A549 (cell line): ENCODE measurements at regions not wholly inside any gene's neighbourhood (a gene's known extent, or its start where the extent isn't known, plus 50 kb on each side); places are given as distances from the start of the nearest gene placed in this dataset.

Experiments
- ATAC-seq, 2 experiments: fragments of 200-7000 bp in 1 of 2; fragments of >200 bp in 1 of 2; cut with Nextera tagmentation in 1 of 2; cut with Tn5 transposase in 1 of 2; 3 replicates each; pipeline versions ENCODE4 v1.8.0 to v1.9.1; 2018 to 2020; ENCODE audit warnings: mild to moderate bottlenecking in 1 of 2, moderate library complexity in 1 of 2
- CTCF ChIA-PET: fragments of 300-600 bp; sonication (Branson Sonifier 250); formaldehyde crosslinking; extraction: SDS; loops from one replicate; lab custom pipeline; 2021; ENCODE audit warnings: antibody characterized with exemption, inconsistent platforms; lab: Yijun Ruan, JAX
- POLR2A ChIA-PET: fragments of 350-600 bp; formaldehyde crosslinking; extraction: SDS; loops from one replicate; lab custom pipeline; 2021; ENCODE audit warnings: antibody characterized with exemption, inconsistent platforms; lab: Yijun Ruan, JAX
- DNase-seq, 2 experiments: peaks; one replicate each; pipeline versions ENCODE4 v3.0.0 to v3.0.0-alpha.2; 2011 to 2016; ENCODE audit warnings: low read depth in 1 of 2, low spot score in 1 of 2
- FAIRE-seq: peaks from 2 replicates; lab custom pipeline; 2011; peaks lifted over from hg19 to GRCh38; lab: Jason Lieb, UNC
- H3K27ac ChIP-seq, 2 experiments: fragments of >200 bp; sonication (Bioruptor Twin); formaldehyde crosslinking; 3 replicates each; pipeline ENCODE4 v1.5.1; 2016 to 2017
- H3K4me1 ChIP-seq: fragments of >200 bp; sonication (Bioruptor Twin); formaldehyde crosslinking; 3 replicates; pipeline ENCODE4 v1.6.1; 2016
- H3K4me2 ChIP-seq: fragments of >200 bp; sonication (Bioruptor Twin); formaldehyde crosslinking; 3 replicates; pipeline ENCODE4 v1.6.1; 2016
- H3K4me3 ChIP-seq: fragments of >200 bp; sonication (Bioruptor Twin); formaldehyde crosslinking; 3 replicates; pipeline ENCODE4 v1.5.1; 2016
- H3K9me3 ChIP-seq: fragments of >200 bp; sonication (Bioruptor Twin); formaldehyde crosslinking; 3 replicates; pipeline ENCODE4 v1.6.1; 2016
- BCL3 ChIP-seq: fragments of >200 bp; sonication (Bioruptor Twin); formaldehyde crosslinking; IDR thresholded peaks from 3 replicates; pipeline ENCODE4 v1.6.1; 2016
- CEBPB ChIP-seq, 2 experiments: fragments of >200 bp in 1 of 2; sonication (Bioruptor Twin) in 1 of 2; formaldehyde crosslinking in 1 of 2; IDR thresholded peaks; 2 replicates each; pipeline ENCODE4 v1.6.1; 2012 to 2016
- E2F6 ChIP-seq: IDR thresholded peaks from 2 replicates; pipeline ENCODE4 v1.6.1; 2012; ENCODE audit warnings: low read depth, borderline replicate concordance
- ELK1 ChIP-seq: fragments of 150-350 bp; IDR thresholded peaks from 2 replicates; pipeline ENCODE4 v1.6.1; 2014; ENCODE audit warnings: low read depth, mild to moderate bottlenecking, low read length
- FOSB ChIP-seq: fragments of 250-450 bp; sonication (Bioruptor Pico); IDR thresholded peaks from 2 replicates; pipeline ENCODE4 v1.5.0; 2020; ENCODE audit warnings: mild to moderate bottlenecking, moderate library complexity
- FOSL2 ChIP-seq, 2 experiments: fragments of 450-650 bp in 1 of 2; fragments of >200 bp in 1 of 2; sonication (Bioruptor Twin) in 1 of 2; formaldehyde crosslinking; IDR thresholded peaks; 2 replicates each; pipeline versions ENCODE4 v1.5.0 to v1.6.1; 2016 to 2020; ENCODE audit warnings: mild to moderate bottlenecking in 1 of 2, moderate library complexity in 1 of 2
- GATA3 ChIP-seq: IDR thresholded peaks from 2 replicates; pipeline ENCODE4 v1.6.1; 2012; ENCODE audit warnings: borderline replicate concordance
- HOXB13 ChIP-seq: fragments of 250-450 bp; sonication (Bioruptor Pico); IDR thresholded peaks from 2 replicates; pipeline ENCODE4 v1.5.0; 2020; ENCODE audit warnings: low read depth, mild to moderate bottlenecking, moderate library complexity
- HOXB5 ChIP-seq: fragments of 250-450 bp; sonication (Bioruptor Pico); IDR thresholded peaks from 2 replicates; pipeline ENCODE4 v1.5.0; 2020; ENCODE audit warnings: mild to moderate bottlenecking, moderate library complexity
- JUNB ChIP-seq: fragments of >200 bp; sonication (Bioruptor Twin); formaldehyde crosslinking; IDR thresholded peaks from 2 replicates; pipeline ENCODE4 v1.6.1; 2016
- MAFK ChIP-seq: fragments of 450-650 bp; IDR thresholded peaks from 2 replicates; pipeline ENCODE4 v1.6.1; 2014; ENCODE audit not compliant: partially characterized antibody
- MAZ ChIP-seq: fragments of 150-350 bp; IDR thresholded peaks from 2 replicates; pipeline ENCODE4 v1.6.1; 2014; ENCODE audit warnings: antibody characterized with exemption, low read depth, low read length, borderline replicate concordance
- SREBF2 ChIP-seq: fragments of 450-650 bp; IDR thresholded peaks from 2 replicates; pipeline ENCODE4 v1.6.1; 2014; ENCODE audit warnings: mild to moderate bottlenecking, moderate library complexity
- ZC3H11A ChIP-seq: fragments of 450-650 bp; IDR thresholded peaks from 2 replicates; pipeline ENCODE4 v1.6.1; 2014; ENCODE audit warnings: antibody characterized with exemption, mild to moderate bottlenecking
- ZNF302 ChIP-seq: fragments of 250-450 bp; sonication (Bioruptor Pico); IDR thresholded peaks from 2 replicates; pipeline ENCODE4 v1.9.0; 2021; ENCODE audit warnings: inconsistent platforms, mild to moderate bottlenecking, moderate library complexity
- WGBS: methylation state at CpG from one replicate; pipeline ENCODE4 v1.1.6; 2017; ENCODE audit errors: missing lambda C conversion rate; 5-methylcytosine and 5-hydroxymethylcytosine counted together
- TF ChIP-seq, protein P1 (sequence below): IDR thresholded peaks from 2 replicates; pipeline ENCODE4 v1.6.1; 2012
- TF ChIP-seq, protein P2 (sequence below): IDR thresholded peaks from 2 replicates; pipeline ENCODE4 v1.6.1; 2012
- TF ChIP-seq, protein P3 (sequence below): fragments of 250-450 bp; sonication (Bioruptor Pico); IDR thresholded peaks from 2 replicates; pipeline ENCODE4 v1.5.0; 2021; ENCODE audit warnings: mild to moderate bottlenecking, moderate library complexity, borderline replicate concordance

- TF ChIP-seq MAFK: no peak
These were observed 267.6 kb upstream of the SLITRK6 start (continued) for GRCh38 chr13:86066611-86067365.

- no peaks in the 10 kb centered on the region for H3K9me3 ChIP-seq
- TF ChIP-seq JUNB: no peak
- no peak for TF ChIP-seq GATA3
- TF ChIP-seq CEBPB (IDR thresholded peaks at IDR 0.05): no peak
- no peak for TF ChIP-seq ZNF302
- TF ChIP-seq FOSL2 (IDR thresholded peaks at IDR 0.05): no peak
- no peak for TF ChIP-seq FOSL2 (CRISPR knock-in tag; IDR thresholded peaks at IDR 0.05)
- TF ChIP-seq, protein P1, sequence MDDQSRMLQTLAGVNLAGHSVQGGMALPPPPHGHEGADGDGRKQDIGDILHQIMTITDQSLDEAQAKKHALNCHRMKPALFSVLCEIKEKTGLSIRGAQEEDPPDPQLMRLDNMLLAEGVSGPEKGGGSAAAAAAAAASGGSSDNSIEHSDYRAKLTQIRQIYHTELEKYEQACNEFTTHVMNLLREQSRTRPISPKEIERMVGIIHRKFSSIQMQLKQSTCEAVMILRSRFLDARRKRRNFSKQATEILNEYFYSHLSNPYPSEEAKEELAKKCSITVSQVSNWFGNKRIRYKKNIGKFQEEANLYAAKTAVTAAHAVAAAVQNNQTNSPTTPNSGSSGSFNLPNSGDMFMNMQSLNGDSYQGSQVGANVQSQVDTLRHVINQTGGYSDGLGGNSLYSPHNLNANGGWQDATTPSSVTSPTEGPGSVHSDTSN: no peak
- TF ChIP-seq, protein P2, sequence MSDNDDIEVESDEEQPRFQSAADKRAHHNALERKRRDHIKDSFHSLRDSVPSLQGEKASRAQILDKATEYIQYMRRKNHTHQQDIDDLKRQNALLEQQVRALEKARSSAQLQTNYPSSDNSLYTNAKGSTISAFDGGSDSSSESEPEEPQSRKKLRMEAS: no peak
- no peak for TF ChIP-seq ZC3H11A
- H3K4me3 ChIP-seq: no peak overlapping the region
- FAIRE-seq (no peak), ATAC-seq (no peak), DNase-seq (no peak)
- 0 out of 3 replicates have a peak overlapping the region, but pooled peaks have one; percentile 37 for H3K4me2 ChIP-seq
- ChIA-PET CTCF (no interaction called here), POLR2A (no interaction called here)
- H3K27ac ChIP-seq: no peak overlapping the region
- 0 out of 3 replicates have a peak, but pooled peaks cover 8% of the 10 kb centered on the region for H3K4me1 ChIP-seq
- 51% methylated on average over 3 of the region's 3 CpGs for WGBS
These were observed 252.9 kb upstream of the SLITRK6 start for GRCh38 chr13:86052141-86052540.

DNA sequence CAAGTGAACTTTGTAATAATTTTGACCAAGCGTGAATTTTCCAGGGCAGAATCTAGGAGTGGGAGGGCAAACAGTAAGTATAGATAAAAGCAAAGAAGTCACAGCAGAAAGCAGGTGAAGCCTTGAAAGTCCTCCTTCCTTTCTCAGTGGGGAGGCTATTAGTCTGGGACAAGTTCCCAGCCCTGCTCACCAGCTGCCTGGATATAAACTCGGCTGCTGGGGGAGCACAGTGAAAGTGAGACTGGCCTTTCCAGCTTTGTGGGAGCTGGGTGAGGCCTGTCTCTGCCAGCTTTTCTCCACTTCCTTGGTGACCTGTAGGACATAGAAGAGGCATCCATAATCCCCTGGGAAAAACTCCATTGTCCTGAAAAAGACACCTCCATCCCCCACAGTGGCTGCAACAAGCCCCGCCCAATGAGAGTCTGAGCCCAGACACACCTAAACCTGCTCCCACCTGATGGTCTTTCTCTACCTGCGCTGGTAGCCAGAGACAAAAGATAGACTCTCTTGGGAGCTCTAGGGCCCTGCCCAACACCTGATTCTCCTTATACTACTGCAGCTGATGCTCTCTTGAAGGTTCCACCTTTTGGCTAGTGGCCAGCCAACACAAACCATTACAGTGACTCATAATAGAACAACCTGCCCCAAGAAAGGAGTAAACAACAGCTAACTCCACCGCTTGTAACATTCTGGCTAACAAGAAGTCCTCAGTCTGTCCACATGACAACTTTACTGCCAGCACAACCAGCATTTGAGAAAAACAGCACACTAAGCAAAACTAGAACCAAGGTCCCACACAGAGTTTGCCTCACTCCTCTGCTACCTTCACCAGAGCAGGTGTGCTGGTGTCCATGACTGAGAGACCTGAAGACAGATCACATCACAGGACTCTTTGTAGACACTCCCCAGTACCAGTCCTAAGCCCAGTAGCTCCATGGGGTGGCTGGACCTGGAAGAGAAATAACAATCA, 252.2 kb upstream of the SLITRK6 start:
- H3K27ac ChIP-seq: no peak overlapping the region
- peak in 1 of 2 experiments; percentile 30 for DNase-seq

DNA sequence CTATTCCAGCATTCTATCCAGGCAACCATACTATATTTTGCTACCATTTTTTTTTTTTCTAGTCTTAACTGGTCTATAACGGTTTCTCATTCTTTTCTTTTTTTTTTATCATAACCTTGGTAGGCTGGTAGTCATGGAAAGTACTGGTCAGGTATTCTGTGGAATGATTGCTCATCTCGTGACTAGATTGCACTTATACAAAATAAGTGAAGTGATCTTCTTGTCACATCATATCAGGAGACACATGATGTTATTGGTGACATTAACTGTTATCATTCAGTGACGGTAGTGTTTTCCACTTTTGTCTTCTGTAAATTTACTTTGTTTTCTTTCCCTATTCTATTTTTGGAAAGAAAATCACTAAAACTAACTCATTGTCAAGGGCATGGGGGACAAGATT, 239.3 kb upstream of the SLITRK6 start:
- DNase-seq (no peak), ATAC-seq (no peak), FAIRE-seq (no peak)
- no peak overlapping the region for H3K27ac ChIP-seq
- H3K9me3 ChIP-seq: no peaks in the 10 kb centered on the region
- H3K4me2 ChIP-seq: no peak overlapping the region
- no peak overlapping the region for H3K4me3 ChIP-seq
- ChIA-PET POLR2A (no interaction called here), CTCF (no interaction called here)
- 64% methylated on average over 3 of the region's 3 CpGs for WGBS
- no peaks in the 10 kb centered on the region for H3K4me1 ChIP-seq
- TF ChIP-seq HOXB13 (CRISPR knock-in tag) (no peak), FOSB (CRISPR knock-in tag) (no peak), BCL3 (no peak), E2F6 (no peak), MAZ (no peak), JUNB (no peak), HOXB5 (no peak), SREBF2 (no peak)
- TF ChIP-seq, protein P3, sequence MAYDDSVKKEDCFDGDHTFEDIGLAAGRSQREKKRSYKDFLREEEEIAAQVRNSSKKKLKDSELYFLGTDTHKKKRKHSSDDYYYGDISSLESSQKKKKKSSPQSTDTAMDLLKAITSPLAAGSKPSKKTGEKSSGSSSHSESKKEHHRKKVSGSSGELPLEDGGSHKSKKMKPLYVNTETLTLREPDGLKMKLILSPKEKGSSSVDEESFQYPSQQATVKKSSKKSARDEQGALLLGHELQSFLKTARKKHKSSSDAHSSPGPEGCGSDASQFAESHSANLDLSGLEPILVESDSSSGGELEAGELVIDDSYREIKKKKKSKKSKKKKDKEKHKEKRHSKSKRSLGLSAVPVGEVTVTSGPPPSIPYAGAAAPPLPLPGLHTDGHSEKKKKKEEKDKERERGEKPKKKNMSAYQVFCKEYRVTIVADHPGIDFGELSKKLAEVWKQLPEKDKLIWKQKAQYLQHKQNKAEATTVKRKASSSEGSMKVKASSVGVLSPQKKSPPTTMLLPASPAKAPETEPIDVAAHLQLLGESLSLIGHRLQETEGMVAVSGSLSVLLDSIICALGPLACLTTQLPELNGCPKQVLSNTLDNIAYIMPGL (CRISPR knock-in tag): no peak

More for the DNA sequence above, 252.2 kb upstream of the SLITRK6 start:
- WGBS: 51% methylated on average over 5 of the region's 5 CpGs
- Histone ChIP-seq H3K4me3 (no peak overlapping the region), H3K9me3 (no peaks in the 10 kb centered on the region), H3K4me1 (0 out of 3 replicates have a peak, but pooled peaks cover 8% of the 10 kb centered on the region), H3K4me2 (peak overlapping the region; percentile 37; the same call in 2 of the 3 replicates)
- ChIA-PET POLR2A (no interaction called here), CTCF (no interaction called here)
- TF ChIP-seq ELK1 (no peak), MAFK (peak; percentile 48)
- TF ChIP-seq, protein P1: no peak
- FAIRE-seq: no peak
- no peak for ATAC-seq
